ENCODE measurements at regions not wholly inside any gene's neighbourhood (a gene's known extent, or its start where the extent isn't known, plus 50 kb on each side); places are given as distances from the start of the nearest gene placed in this dataset.

GRCh38 chr2:145228506-145228905, 708.6 kb upstream of the ZEB2 start (continued):
- TF ChIP-seq REST (IDR thresholded peaks at IDR 0.05; ENCODE audit: unreplicated experiment) (no peak), EZH2phosphoT487 (IDR thresholded peaks at IDR 0.05; ENCODE audit: unreplicated experiment) (no peak), JUNB (IDR thresholded peaks at IDR 0.05; ENCODE audit: unreplicated experiment) (no peak), ZNF462 (CRISPR knock-in tag; IDR thresholded peaks at IDR 0.05) (no peak), EZH2 (IDR thresholded peaks at IDR 0.05; ENCODE audit: low read depth, unreplicated experiment) (no peak), NANOG (IDR thresholded peaks at IDR 0.05; ENCODE audit: borderline replicate concordance) (no peak), ZNF114 (CRISPR knock-in tag; IDR thresholded peaks at IDR 0.05) (no peak)

Measured in GM23338 (cell line).